Adrenal gland (tissue), 9 donors: ENCODE measurements at regions not wholly inside any gene's neighbourhood (a gene's known extent, or its start where the extent isn't known, plus 50 kb on each side); places are given as distances from the start of the nearest gene placed in this dataset.

ENCODE experiments used
- DNase-seq, 7 donors: peaks; one replicate each; pipeline ENCODE4 v3.0.0-alpha.2; 2019 to 2020
- H3K27ac ChIP-seq, 5 donors: fragments of 200-600 bp; sonication (generic) in 4 of 5; 1 replicate in 3 of 5; 2 replicates in 2 of 5; pipeline versions ENCODE4 v1.5.1 to v1.8.0; 2016 to 2020; ENCODE audit warnings: mild to moderate bottlenecking in 1 of 5
- H3K27me3 ChIP-seq: fragments of 200-600 bp; 2 replicates; pipeline ENCODE4 v1.8.0; 2021
- H3K36me3 ChIP-seq, 2 donors: fragments of 200-600 bp; replicated peaks in 1 of 2; 1 replicate in 1 of 2; 2 replicates in 1 of 2; pipeline versions ENCODE4 v1.5.1 to v1.8.0; 2018 to 2022
- H3K4me1 ChIP-seq, 2 donors: fragments of 200-600 bp; replicated peaks in 1 of 2; 1 replicate in 1 of 2; 2 replicates in 1 of 2; pipeline versions ENCODE4 v1.5.1 to v1.8.0; 2018 to 2021
- H3K4me3 ChIP-seq, 4 donors: fragments of 200-600 bp; sonication (generic) in 3 of 4; one replicate each; pipeline ENCODE4 v1.5.1; 2016 to 2018
- H3K9me3 ChIP-seq, 3 donors: fragments of 200-600 bp; sonication (generic) in 1 of 3; replicated peaks in 1 of 3; 1 replicate in 2 of 3; 2 replicates in 1 of 3; pipeline versions ENCODE4 v1.5.1 to v1.8.0; 2016 to 2021
- POLR2A ChIP-seq, 2 donors: fragments of 450-650 bp; IDR thresholded peaks; one replicate each; pipeline ENCODE4 v1.6.1; 2017; ENCODE audit warnings: antibody characterized with exemption in 2 of 2, mild to moderate bottlenecking in 2 of 2, moderate library complexity in 1 of 2
- WGBS, 4 donors: extraction: QIAGEN DNeasy Blood & Tissue Kit in 2 of 4; methylation state at CpG; one replicate each; pipeline versions ENCODE4 v1.1.5 to v1.1.7; 2013 to 2017; 5-methylcytosine and 5-hydroxymethylcytosine counted together
- intact Hi-C, 2 donors: fragments of 100-400 bp; cut with DNase I; formaldehyde crosslinking; loops; one replicate each; pipeline versions ENCODE4 v1.14.1 to v1.15.0; 2022 to 2023
- TF ChIP-seq, protein P1 (sequence below), 6 experiments: fragments of 450-650 bp in 4 of 6; fragments of 200-600 bp in 2 of 6; sonication (generic) in 1 of 6; IDR thresholded peaks; 1 replicate in 5 of 6; 2 replicates in 1 of 6; pipeline versions ENCODE4 v1.5.1 to v1.8.0; 2016 to 2021; ENCODE audit warnings: antibody characterized with exemption in 6 of 6, mild to moderate bottlenecking in 2 of 6, moderate library complexity in 1 of 6
- donor health status: healthy with polysubstance abuse.
- donor health status: Bipolar disorder and iron deficiency.
- donor health status: DM: yes; HTN: yes; CAD: no.
- donor health status: DM: no; HTN: no; CAD: no.
- donor health status: DM: no; HTN: no; CAD: no.

DNA sequence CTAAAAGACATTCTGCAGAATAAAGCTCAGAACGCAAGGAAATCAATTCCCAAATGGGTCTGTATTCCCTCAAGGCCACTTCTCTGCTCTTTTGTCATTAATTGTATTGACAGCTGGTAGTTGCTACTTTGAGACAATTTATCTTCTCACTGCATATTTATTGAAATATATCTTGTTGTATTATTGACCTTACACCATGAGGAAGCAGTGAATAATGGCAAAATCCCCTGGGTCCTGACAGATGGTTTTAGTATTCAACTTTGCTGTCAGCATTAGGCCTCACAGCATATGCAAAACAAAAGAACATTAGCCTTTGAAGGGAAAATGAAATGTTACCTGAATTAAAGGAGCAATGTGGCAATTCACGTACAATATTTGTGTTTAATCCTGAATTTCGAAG lies 406.1 kb upstream of the TRAM1L1 start:
- no peak for TF ChIP-seq POLR2A (IDR thresholded peaks at IDR 0.05)
- TF ChIP-seq, protein P1, sequence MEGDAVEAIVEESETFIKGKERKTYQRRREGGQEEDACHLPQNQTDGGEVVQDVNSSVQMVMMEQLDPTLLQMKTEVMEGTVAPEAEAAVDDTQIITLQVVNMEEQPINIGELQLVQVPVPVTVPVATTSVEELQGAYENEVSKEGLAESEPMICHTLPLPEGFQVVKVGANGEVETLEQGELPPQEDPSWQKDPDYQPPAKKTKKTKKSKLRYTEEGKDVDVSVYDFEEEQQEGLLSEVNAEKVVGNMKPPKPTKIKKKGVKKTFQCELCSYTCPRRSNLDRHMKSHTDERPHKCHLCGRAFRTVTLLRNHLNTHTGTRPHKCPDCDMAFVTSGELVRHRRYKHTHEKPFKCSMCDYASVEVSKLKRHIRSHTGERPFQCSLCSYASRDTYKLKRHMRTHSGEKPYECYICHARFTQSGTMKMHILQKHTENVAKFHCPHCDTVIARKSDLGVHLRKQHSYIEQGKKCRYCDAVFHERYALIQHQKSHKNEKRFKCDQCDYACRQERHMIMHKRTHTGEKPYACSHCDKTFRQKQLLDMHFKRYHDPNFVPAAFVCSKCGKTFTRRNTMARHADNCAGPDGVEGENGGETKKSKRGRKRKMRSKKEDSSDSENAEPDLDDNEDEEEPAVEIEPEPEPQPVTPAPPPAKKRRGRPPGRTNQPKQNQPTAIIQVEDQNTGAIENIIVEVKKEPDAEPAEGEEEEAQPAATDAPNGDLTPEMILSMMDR (IDR thresholded peaks at IDR 0.05) = no peak
- 52 to 56% (median 53%) methylated on average over 3 of the region's 3 CpGs for WGBS, 4 donors

DNA sequence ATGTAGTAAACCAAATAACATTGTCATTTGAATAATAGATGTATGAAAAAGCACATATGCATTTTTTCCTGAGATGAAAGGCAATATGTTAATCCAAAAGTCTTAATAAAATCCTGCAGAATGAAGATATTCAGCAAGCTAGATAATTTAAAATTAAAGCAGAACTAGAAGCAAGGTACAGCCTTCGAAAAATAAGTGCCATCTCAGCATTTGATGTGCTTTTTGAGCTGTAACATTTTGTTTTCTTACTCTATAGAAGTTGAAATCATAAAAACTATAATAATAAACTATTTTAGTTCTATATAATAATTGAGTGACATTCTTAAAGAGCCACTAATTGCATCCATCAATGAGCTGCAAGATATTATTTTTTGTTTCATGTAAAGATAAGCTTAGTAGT lies 410.4 kb upstream of the TRAM1L1 start:
- TF ChIP-seq, protein P1 (IDR thresholded peaks at IDR 0.05) = no peak
- TF ChIP-seq POLR2A (IDR thresholded peaks at IDR 0.05) = no peak
- no peak overlapping the region for H3K27ac ChIP-seq
- H3K27me3 ChIP-seq = no peaks in the 10 kb centered on the region
- no peaks in the 10 kb centered on the region for H3K36me3 ChIP-seq
- 58 to 73% (median 63%) methylated on average over 1 of the region's 1 CpG for WGBS, 4 donors
- H3K4me1 ChIP-seq = no peaks in the 10 kb centered on the region
- H3K9me3 ChIP-seq = no peaks in the 10 kb centered on the region
- DNase-seq = no peak
- no peak overlapping the region for H3K4me3 ChIP-seq
- intact Hi-C loops = no loop called here

More for the DNA sequence above, 406.1 kb upstream of the TRAM1L1 start:
- H3K4me3 ChIP-seq = no peak overlapping the region
- no peaks in the 10 kb centered on the region for H3K36me3 ChIP-seq
- intact Hi-C loops = no loop called here
- no peak for DNase-seq
- no peaks in the 10 kb centered on the region for H3K4me1 ChIP-seq
- H3K27ac ChIP-seq = no peak overlapping the region
- no peaks in the 10 kb centered on the region for H3K27me3 ChIP-seq
- no peaks in the 10 kb centered on the region for H3K9me3 ChIP-seq

DNA sequence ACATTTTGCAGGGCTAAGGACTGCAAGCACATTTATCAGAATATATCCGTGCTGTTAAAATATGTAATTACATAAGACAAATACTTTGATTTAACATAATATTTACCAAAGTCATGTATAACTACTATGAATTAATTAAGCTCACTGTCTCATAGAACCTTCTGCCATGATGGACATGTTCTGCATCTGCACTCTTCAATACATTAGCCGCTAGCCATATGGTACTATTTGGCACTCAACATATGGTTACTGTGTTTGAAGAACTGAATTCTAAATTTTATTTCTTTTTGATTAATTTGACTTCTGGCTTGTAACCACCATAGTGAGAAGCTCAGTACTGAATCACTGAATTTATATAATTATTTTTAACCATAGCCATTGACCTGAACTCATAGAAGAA lies 427.0 kb upstream of the TRAM1L1 start:
- WGBS, 4 donors = 76 to 85% (median 83%) methylated on average over 2 of the region's 2 CpGs
- H3K27ac ChIP-seq = no peak overlapping the region
- H3K27me3 ChIP-seq = no peaks in the 10 kb centered on the region
- TF ChIP-seq POLR2A (IDR thresholded peaks at IDR 0.05) = no peak
- TF ChIP-seq, protein P1 (IDR thresholded peaks at IDR 0.05) = no peak
- no peak for DNase-seq
- intact Hi-C loops = no loop called here
- no peaks in the 10 kb centered on the region for H3K36me3 ChIP-seq
- H3K4me1 ChIP-seq = no peaks in the 10 kb centered on the region
- H3K4me3 ChIP-seq = no peak overlapping the region
- H3K9me3 ChIP-seq = no peaks in the 10 kb centered on the region

DNA sequence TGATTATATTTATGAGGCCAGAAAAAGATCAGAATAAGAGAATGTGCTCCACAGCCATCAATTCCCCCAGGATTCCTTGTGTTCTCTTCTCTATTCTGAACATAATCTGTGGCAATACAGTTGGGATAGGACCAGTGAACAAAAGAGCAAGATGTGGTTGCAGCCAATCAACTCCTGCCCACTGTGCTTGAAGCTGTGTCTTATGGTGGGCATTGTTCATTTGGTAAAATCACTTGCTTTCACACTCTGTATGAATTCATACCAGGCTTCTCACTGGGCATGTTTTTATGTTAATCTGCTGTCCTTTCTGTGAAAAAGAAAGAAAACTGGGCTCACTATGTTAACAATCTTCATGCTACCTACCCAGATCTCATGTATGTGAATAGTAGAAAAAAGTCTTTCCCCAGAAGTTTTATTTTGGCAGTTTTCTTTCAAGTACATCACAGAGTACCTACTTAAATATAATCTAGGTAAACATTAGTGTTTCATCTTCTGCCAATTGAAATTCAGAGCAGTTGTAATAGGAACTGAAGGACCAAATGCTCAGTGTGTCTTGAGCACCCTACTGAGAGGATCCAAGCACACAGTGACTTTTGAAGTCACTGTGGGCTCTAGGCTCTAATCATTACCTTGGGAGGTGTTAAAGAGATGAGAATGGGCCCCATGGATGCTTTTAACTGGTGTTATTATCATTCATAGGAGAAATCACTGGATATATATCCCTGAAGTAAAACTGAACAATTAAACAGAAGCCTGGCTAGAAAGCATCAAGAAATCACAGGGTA lies 429.2 kb upstream of the TRAM1L1 start:
- DNase-seq = no peak
- intact Hi-C loops = no loop called here
- H3K9me3 ChIP-seq = no peaks in the 10 kb centered on the region
- TF ChIP-seq POLR2A (IDR thresholded peaks at IDR 0.05) = no peak
- TF ChIP-seq, protein P1 (IDR thresholded peaks at IDR 0.05) = no peak
- H3K4me1 ChIP-seq = no peaks in the 10 kb centered on the region
- H3K36me3 ChIP-seq = no peaks in the 10 kb centered on the region
- no peaks in the 10 kb centered on the region for H3K27me3 ChIP-seq
- no peak overlapping the region for H3K27ac ChIP-seq
- no peak overlapping the region for H3K4me3 ChIP-seq
